ENCODE measurements at regions not wholly inside any gene's neighbourhood (a gene's known extent, or its start where the extent isn't known, plus 50 kb on each side); places are given as distances from the start of the nearest gene placed in this dataset.

GRCh38 chr18:67072791-67073190 lies 443.7 kb downstream of the DSEL start:
- Histone ChIP-seq H3K4me3 (ENCODE audit: extremely low read depth in 1 of 4, insufficient read depth in 2 of 4, low read depth in 3 of 4, low read length in 4 of 4) (no peak overlapping the region), H3K4ac (replicated peaks; ENCODE audit: insufficient read length, low read depth, low read length) (no peak overlapping the region), H3K18ac (ENCODE audit: extremely low read depth, low read length) (no peak overlapping the region), H4K20me1 (replicated peaks in 1 of 2; ENCODE audit: control insufficient read depth in 1 of 2, insufficient read depth in 2 of 2, low read length in 2 of 2) (no peaks in the 10 kb centered on the region), H2BK15ac (ENCODE audit: low read length) (no peak overlapping the region), H3K23ac (ENCODE audit: insufficient read length) (no peak overlapping the region), H3K27ac (ENCODE audit: low read depth, low read length) (no peak overlapping the region), H2AFZ (ENCODE audit: low read length) (0 out of 2 replicates have a peak overlapping the region, but pooled peaks have one; percentile 27), H3K79me1 (ENCODE audit: low read depth, low read length) (no peaks in the 10 kb centered on the region), H2BK5ac (ENCODE audit: low read depth, low read length) (no peak overlapping the region), H3K36me3 (ENCODE audit: control insufficient read depth in 2 of 4, insufficient read depth in 4 of 4, low read length in 3 of 4) (no peaks in the 10 kb centered on the region), H4K5ac (ENCODE audit: insufficient read length, low read depth, low read length) (no peak overlapping the region), H4K91ac (replicated peaks; ENCODE audit: insufficient read length, low read length) (no peak overlapping the region), H4K8ac (ENCODE audit: extremely low read depth, insufficient read depth, low read length) (no peak overlapping the region), H3K9ac (replicated peaks in 1 of 4; ENCODE audit: extremely low read depth in 1 of 4, low read depth in 3 of 4, low read length in 3 of 4) (no peak overlapping the region), H3K27me3 (replicated peaks in 1 of 4; ENCODE audit: control insufficient read depth in 3 of 4, extremely low read depth in 1 of 4, insufficient read depth in 3 of 4, low read length in 3 of 4) (no peaks in the 10 kb centered on the region), H2BK20ac (ENCODE audit: low read length) (no peak overlapping the region), H3K56ac (replicated peaks; ENCODE audit: insufficient read length, low read depth, low read length) (no peak overlapping the region), H3K4me1 (replicated peaks in 1 of 4; ENCODE audit: control insufficient read depth in 3 of 4, insufficient read depth in 4 of 4, low read length in 3 of 4) (no peaks in the 10 kb centered on the region; a peak in 1 of 7 replicates), H3K23me2 (ENCODE audit: low read depth, low read length) (no peaks in the 10 kb centered on the region), H2AK5ac (ENCODE audit: low read depth, low read length) (no peak overlapping the region), H3K9me3 (ENCODE audit: insufficient read depth in 2 of 2, low read depth in 1 of 2, low read length in 1 of 2) (0 out of 4 replicates have a peak, but pooled peaks cover 0 to 2% of the 10 kb centered on the region in 2 experiments), H3K14ac (ENCODE audit: insufficient read length) (no peak overlapping the region), H2BK120ac (replicated peaks; ENCODE audit: low read depth, low read length) (no peak overlapping the region), H3K79me2 (ENCODE audit: control insufficient read depth in 1 of 2, insufficient read depth in 2 of 2, low read length in 2 of 2) (no peaks in the 10 kb centered on the region), H2BK12ac (ENCODE audit: low read depth, low read length) (no peak overlapping the region), H3K4me2 (ENCODE audit: insufficient read depth in 1 of 2, low read depth in 2 of 2, low read length in 2 of 2) (no peak overlapping the region)
- ChIA-PET POLR2A (ENCODE audit: partially characterized antibody) (no interaction called here), CTCF (ENCODE audit: partially characterized antibody) (interaction anchor here (0.9 kb wide), 1 partner anchor 171 kb away, joined by 3 read pairs; no protein-coding TSS in a partner anchor)
- WGBS, 2 experiments (ENCODE audit: extremely low coverage in 1 of 2, insufficient coverage in 1 of 2, insufficient read length in 1 of 2, insufficient replicate concordance in 2 of 2, low coverage in 1 of 2, low lambda C conversion rate in 2 of 2, missing lambda C conversion rate in 1 of 2): 86% methylated on average over 2 of the region's 2 CpGs; no CpG with 5 or more reads in 1 of the 2 experiments
- no peak for DNase-seq (ENCODE audit: low read depth in 1 of 2, low spot score in 2 of 2)
- no peak for FAIRE-seq

Data from H1 (cell line).